ENCODE measurements at regions not wholly inside any gene's neighbourhood (a gene's known extent, or its start where the extent isn't known, plus 50 kb on each side); places are given as distances from the start of the nearest gene placed in this dataset.
A peak's percentile ranks its signal among the peaks of the same experiment; 100 is the strongest.

DNA sequence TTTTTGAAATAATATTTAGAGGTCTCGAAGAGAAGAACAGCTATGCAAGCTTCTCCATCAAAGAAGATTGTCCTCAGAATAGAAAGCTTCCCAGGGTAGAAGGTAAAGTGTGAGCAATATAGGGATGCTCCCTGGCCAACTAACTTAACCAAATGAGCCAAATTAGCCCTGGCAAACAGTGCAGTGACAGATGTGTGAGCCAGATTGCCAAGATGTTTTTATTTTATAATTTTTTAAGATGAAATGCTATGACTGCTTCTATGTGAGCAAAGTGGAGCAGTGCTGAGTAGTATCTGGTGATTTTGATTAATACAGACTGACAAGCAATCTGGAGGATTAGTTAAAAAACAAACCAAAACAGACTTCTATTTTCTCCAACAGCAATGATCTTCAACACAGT is 202.1 kb downstream of the NOVA1 start:
- no peak for DNase-seq

- peak; percentile 45 for DNase-seq
These were observed 203.6 kb downstream of the NOVA1 start for GRCh38 chr14:26394150-26394810.

DNA sequence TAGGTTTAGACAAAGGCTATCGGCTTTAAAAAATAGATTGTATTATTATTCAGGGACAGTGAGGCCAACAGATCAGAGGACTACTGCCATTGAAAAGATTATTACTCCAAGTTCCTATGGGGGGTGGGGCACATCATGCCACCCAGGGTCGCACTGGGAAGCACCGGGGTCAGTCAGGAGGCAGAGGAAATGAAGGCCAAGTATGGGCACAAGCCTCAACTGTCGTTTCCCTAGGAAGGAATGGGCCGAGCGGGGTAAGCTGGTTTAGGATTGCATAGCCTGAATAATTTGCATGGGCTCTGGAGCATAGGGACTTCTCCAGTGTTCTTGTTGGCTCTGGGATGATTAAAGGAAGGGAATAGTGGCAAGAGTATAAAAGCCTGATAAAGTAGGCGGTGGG is 205.3 kb downstream of the NOVA1 start:
- no peak for DNase-seq

- peak; percentile 50 for DNase-seq
These were observed 208.0 kb downstream of the NOVA1 start for GRCh38 chr14:26389646-26390508.

GRCh38 chr14:26385310-26385709 is 212.5 kb downstream of the NOVA1 start:
- no peak for DNase-seq

GRCh38 chr14:26382901-26383685 is 214.7 kb downstream of the NOVA1 start:
- DNase-seq, result no peak

GRCh38 chr14:26381405-26381804 is 216.4 kb downstream of the NOVA1 start:
- DNase-seq, result no peak

DNA sequence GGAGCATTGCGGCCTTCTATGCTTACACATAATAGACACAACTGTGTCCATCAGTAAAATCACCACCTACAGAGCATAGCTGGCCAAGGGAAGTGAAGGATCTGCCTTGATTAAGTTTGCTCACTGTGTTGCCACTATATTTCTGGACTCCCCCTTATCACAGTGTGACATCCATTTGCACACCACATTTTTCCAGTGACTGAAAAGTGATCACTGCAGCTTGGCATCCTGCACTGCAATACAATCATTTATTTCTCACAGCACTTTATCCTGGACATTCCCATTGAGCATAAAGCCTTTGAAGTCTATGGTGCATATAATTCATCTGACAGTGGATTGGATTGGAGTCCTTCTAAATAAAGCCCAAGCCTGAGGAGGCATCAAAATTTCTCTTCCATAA is 217.2 kb downstream of the NOVA1 start:
- no peak for DNase-seq

DNA sequence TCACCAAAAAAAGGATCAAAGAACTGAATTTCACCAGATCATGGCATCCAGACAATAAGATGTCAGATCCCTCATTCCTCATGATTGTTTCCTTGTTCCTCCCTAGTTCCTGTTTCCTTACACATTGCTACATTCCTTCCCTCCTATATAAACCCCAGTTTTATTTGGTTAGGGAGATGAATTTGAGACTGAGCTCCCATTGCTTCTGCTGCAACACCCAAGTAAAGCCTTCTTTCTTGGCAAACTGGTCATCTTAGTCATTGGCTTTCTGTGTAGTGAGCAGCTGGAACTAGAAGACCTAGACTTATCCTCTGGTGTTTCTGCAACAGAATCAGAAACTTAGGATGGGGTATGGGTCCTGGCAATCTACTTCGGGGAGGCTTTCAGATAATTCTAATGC is 217.9 kb downstream of the NOVA1 start:
- no peak for DNase-seq

GRCh38 chr14:26377150-26377549 is 220.7 kb downstream of the NOVA1 start:
- no peak for DNase-seq

DNA sequence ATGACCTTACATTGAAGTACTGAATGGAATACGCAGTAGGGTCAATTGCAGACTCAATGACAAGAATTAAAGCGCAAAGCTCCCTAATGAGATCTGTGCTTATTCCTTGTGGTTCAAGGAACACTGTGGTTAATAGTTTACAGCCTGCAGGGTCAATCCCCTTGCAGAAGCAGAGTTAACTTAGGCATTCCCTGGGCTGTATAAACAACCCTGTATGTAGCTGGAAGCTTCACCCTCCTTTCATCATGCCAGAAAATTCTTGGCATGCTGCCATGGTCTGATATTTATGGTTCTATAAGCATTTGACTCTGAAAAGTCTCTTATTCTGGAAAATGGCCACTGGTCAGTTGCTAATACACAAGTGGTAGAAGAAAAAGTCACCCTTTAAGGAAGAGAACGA is 227.7 kb downstream of the NOVA1 start:
- peak; percentile 17 for DNase-seq

DNA sequence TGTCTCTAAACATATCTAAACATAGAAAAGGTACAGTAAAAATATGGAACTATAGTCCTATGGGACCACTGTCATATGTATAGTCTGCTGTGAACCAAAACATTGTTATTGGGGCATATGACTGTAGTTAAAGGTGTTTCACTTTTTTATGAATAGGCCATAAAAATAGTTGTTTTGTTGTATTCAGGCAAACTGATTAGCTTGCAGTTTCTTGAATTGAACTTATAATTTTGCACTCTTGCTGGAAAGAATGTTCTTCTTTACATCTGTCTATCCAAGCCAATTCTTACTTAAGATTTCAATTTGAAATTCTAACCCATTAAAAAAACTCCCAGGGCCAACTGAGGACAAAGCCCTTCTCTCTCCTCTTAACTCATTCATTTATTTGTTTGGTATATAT is 234.1 kb downstream of the NOVA1 start:
- no peak for DNase-seq

- DNase-seq, result no peak
These were observed 253.2 kb downstream of the NOVA1 start for GRCh38 chr14:26344596-26344995.

GRCh38 chr14:26339381-26339780 is 258.5 kb downstream of the NOVA1 start:
- no peak for DNase-seq

DNA sequence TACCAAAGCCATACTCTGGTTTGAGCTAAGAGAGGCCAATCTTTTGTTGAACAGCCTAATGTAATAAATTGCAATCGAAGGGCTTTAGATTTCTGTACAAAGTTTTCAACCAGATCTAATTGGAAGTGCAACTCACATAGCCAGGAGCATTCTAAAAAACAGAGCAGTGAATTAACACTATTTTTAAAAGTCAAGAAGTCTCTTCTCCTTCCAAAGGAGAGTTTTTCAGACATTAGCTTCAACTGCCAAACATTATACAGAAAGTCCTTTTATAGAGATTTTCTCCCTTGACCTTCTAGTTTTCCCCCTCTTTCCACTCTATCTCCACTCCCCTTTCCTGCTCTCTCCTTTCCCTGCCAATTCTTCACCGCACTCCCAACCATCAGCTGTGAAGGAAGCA is 259.6 kb downstream of the NOVA1 start:
- DNase-seq, result no peak

DNA sequence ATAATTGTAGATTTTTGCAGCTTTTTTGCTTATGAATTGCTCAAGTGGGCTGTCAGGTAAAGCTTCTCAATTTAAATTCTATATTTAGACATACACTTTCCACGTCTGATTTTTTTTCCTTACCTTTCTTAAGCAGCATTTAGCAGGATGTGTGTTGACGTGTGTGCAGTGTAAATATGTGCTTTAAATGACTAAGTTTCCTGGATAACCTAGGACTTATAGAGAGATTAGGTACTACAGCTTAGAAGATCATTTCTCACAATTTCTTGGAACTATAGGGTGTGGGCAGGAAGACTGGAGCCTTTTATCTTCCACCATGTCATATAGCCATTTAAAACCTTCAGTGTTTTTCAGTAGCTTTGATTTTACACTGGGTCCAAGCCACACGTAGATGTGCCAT is 263.5 kb downstream of the NOVA1 start:
- DNase-seq, result no peak

GRCh38 chr14:26332966-26333365 is 264.9 kb downstream of the NOVA1 start:
- peak; percentile 2 for DNase-seq

- no peak for DNase-seq
These were observed 266.9 kb downstream of the NOVA1 start for GRCh38 chr14:26330982-26331381.

GRCh38 chr14:26328791-26329190 is 269.0 kb downstream of the NOVA1 start:
- no peak for DNase-seq

DNA sequence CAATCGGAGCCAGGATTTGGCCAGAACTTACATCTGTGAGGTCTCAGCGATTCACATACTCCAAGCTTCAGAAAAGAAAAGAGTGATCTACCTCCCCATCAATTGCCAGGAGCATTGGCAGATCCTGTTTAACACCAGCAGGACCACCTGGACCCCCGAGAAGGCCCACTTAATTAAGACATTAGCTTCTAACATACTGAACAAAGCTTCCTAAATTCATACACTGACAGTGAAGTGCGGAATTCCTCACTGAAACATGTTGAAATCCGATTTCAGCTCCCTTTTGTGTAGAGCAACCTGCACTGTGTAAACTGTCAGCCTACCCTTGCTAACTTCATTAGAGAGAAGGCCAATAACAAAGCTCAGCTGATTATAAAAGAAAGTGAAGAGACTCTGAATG is 274.0 kb downstream of the NOVA1 start:
- no peak for DNase-seq

DNA sequence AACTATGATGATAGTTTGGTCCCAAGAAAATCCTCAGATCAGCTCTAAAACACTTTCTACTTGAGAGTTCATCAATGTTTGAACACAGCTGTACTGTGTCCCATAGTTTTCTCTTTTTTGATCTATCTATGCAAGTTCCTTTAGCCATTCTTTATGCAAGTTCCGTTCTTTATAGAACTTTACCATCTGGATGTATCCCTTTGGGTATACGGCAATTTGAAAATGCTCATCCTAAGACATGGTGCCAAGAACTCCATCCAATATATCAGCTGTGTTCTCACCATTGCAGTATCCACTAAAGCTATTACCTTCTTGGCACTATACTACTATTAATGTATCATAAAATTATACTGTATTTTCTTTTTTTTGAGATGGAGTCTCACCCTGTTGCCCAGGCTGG is 276.9 kb downstream of the NOVA1 start:
- no peak for DNase-seq

- no peak for DNase-seq
These were observed 278.5 kb downstream of the NOVA1 start for GRCh38 chr14:26319139-26319864.

GRCh38 chr14:26304056-26304455 is 293.8 kb downstream of the NOVA1 start:
- no peak for DNase-seq

Measured in fibroblast of skin of right biceps (primary cell).